GM19328 (cell line): ENCODE measurements at regions not wholly inside any gene's neighbourhood (a gene's known extent, or its start where the extent isn't known, plus 50 kb on each side); places are given as distances from the start of the nearest gene placed in this dataset.
"Not testable (repeated sequence)": the region's sequence is repeated elsewhere in the genome, so short reads cannot be mapped to it uniquely, and the experiment has no call there.

Source experiments
- ATAC-seq: cut with Tn5 transposase; IDR thresholded peaks from one replicate; pipeline ENCODE4 v1.9.1; 2021; ENCODE audit warnings: mild to moderate bottlenecking, moderate library complexity; ENCODE audit not compliant: unreplicated experiment

GRCh38 chr2:154507186-154507585 lies 191.3 kb upstream of the KCNJ3 start:
- no peak for ATAC-seq

DNA sequence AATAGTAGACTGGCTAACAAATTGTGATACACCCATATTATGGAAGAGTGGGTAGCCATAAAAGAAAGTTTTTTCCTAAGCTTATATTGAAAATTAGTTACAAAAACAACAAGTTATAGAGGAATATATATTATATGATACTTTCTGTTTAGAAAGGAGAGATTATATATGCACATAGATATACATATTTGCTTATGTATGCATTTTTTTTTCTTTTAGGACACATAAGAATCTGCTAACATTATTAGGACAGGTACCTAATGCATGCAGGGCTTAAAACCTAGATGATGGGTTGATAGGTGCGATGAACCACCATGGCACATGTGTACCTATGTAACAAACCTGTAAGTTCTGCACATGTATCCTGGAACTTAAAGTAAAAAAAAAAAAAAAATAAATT lies 179.6 kb upstream of the KCNJ3 start:
- ATAC-seq = no peak

DNA sequence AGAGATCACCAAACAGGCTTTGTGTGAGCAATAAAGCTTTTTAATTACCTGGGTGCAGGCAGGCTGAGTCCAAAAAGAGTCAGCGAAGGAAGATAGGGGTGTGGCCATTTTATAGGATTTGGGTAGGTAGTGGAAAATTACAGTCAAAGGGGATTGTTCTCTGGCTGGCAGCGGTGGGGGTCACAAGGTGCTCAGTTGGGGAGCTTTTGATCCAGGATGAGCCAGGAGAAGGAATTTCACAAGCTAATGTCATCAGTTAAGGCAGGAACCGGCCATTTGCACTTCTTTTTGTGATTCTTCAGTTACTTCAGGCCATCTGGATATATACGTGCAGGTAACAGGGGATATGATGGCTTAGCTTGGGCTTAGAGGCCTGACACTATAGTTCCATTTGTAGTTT lies 177.5 kb upstream of the KCNJ3 start:
- ATAC-seq = not testable (repeated sequence)

- no peak for ATAC-seq
Observed at GRCh38 chr2:154526234-154526633, 172.3 kb upstream of the KCNJ3 start.

- no peak for ATAC-seq
Observed at GRCh38 chr2:154527962-154528361, 170.5 kb upstream of the KCNJ3 start.

DNA sequence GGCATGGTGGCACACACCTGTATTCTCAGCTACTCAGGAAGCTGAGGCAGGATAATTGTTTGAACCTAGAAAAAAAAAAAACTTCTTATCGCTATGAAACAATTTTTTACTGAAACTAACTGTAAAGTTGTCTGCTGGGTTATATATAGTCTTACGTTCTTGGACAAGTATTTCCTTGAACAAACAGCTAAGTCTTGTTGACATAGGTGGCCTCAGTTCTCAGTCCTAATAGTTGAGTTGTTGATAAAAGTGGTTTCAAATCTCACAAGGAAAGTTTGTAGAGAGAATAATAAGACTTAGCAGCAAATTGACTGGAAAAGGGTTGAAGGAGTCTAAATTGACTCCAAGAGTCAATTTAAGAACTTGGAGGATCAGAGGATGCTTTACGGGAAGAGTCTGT lies 166.5 kb upstream of the KCNJ3 start:
- ATAC-seq = no peak

GRCh38 chr2:154532763-154533162 lies 165.7 kb upstream of the KCNJ3 start:
- no peak for ATAC-seq

GRCh38 chr2:154533300-154533940 lies 165.1 kb upstream of the KCNJ3 start:
- ATAC-seq = no peak

DNA sequence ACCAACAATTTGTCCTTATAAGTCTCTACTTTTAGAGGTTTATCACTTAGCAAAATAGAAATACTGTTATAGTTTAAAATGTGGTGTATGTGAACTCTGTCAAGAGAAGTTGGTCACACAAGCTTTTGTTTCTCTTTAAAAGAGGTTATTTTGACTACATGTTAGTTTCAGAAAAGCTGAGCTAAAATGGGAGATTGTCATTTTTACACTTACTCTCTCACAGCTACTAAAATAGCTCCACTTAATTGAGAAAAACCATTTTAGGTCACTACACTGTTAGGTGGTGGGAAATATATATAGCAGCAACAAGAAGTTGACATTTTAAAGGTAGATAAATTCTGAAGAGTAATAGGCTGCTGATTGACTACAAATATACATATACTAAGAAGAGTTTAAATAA lies 161.5 kb upstream of the KCNJ3 start:
- no peak for ATAC-seq

DNA sequence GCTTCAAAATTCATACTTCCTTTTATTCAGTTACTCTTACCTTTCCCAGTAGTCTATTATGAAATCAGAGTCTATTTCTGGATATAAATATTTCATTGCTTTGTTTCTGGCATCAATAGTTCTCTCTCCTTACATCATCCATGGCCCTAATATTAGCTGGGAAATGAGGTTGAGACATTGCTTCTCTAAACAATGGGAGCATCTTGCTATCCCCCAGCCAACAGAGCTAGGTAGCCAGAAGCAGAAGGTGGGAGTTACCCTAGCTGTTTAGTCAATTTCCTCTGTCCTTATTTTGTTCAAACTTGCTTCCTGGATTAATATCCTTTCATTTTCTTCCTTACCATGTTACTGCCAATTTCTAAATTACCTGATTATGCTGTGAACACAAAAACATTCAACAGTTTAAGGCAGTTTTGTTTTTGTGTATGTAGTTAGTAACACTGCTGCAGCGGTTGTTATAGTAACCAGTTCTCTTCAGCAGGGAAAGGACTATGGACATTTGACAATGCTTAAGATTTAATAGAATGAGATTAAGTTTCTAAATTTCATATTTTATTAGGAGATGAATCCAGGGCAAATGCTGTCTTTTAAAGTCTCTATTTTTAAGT lies 160.5 kb upstream of the KCNJ3 start:
- ATAC-seq = no peak

DNA sequence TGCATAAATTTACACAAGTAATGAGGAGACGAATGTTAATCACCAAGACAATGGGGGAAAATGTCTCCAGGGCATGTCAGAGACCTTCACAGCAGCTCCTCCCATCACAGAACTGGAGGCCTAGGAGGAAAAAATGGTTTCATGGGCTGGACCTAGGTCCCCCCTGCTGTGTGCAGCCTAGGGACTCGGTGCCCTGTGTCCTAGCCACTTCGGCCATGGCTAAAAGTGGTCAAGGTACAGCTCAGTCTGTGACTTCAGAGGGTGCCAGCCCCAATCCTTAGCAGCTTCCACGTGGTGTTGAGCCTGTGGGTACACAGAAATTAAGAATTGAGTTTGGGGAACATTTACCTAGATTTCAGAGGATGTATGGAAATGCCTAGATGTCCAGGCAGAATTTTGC lies 152.2 kb upstream of the KCNJ3 start:
- no peak for ATAC-seq

GRCh38 chr2:154549869-154550268 lies 148.6 kb upstream of the KCNJ3 start:
- no peak for ATAC-seq

GRCh38 chr2:154551649-154552048 lies 146.8 kb upstream of the KCNJ3 start:
- ATAC-seq = no peak

DNA sequence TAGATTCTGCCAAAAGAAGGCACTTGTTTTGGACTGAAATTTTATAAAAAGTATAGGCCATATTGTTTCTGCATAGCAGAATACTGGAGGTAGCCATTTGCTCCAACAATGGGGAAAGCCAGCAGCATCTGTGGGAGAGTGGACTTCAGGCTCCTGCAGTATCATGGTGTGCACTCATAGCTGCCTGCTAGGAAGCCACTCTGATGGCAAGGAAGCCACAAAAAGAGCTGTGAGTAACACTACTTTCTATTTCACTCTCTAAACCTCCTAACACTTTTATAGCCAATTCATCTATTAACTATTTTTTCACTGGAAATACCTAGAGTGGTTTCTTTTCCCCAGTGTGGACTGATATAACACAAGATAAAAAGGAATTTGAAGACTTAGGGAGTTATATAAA lies 144.4 kb upstream of the KCNJ3 start:
- no peak for ATAC-seq

- no peak for ATAC-seq
Observed at GRCh38 chr2:154555710-154556109, 142.8 kb upstream of the KCNJ3 start.

DNA sequence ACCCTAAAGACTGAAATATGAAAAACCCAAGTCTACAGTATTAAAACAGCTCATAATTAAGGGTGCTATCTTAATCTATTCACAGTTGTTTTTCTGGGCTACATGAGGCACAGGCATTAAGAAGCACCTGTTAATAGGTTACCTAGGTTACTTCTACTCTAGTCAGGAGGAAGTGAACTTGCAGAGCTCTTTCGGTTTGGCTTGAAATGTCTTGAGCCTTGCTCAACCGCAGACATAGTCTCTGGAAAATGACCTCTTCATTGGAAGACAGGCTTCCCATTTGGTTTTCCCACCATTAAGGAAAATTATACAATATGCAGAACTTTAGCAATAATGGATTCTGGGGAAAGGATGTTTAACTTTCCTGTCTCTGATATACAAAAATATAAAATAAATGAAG lies 142.3 kb upstream of the KCNJ3 start:
- no peak for ATAC-seq

DNA sequence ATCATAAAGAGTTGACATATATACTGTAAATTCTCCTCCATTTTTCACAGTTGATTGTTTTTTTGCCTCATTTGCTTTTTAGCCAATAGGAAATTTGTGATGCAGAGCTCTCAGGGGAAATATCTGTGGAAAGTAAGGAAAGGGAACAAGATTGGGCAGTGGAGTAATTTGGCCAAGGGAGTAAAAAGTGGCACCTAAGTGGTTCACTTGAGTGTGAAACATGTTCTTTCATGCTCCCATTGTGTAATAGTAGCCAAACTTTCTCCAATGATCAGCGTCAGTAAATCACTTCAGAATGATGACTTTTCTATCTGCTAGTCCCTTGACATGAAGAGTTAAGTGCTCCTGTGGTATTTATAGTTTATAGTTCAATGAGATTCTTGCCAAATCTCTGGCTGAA lies 141.9 kb upstream of the KCNJ3 start:
- ATAC-seq = no peak

- ATAC-seq = no peak
Observed at GRCh38 chr2:154557906-154558305, 140.6 kb upstream of the KCNJ3 start.

DNA sequence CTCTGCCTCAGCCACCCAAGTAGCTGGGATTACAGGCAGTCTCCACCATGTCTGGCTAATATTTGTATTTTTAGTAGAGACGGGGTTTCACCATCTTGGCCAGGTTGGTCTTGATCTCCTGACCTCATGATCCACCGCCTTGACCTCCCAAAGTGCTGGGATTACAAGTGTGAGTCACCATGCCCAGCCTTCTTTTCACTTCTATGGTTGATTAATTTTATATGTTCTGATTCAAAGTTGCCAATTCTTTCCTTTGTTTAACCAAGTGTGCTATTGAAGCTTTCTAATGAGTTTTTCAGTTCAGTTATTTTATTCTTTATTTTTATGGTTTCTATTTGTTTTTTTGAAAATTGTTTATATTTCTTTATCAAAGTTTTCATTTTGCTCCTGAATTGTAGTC lies 133.1 kb upstream of the KCNJ3 start:
- no peak for ATAC-seq

DNA sequence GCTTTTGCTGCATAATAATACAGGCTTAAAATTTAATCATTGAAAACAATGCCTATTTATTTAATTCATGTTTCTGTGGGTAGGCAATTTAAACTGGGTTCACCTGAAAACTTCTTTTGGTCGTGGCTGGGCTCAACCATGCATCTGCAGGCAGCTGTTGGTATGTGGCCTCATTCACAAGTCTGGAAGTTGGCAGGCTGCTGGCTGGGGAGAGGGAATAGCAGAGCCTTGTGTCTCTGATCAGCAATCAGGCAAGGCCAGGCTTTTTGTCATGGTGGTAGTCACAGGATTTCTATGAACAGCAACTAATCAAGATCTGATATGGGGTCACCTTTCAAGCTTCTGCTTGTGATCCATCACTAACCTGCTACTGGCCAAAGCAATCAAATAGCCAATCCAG lies 130.1 kb upstream of the KCNJ3 start:
- ATAC-seq = no peak

GRCh38 chr2:154570501-154570900 lies 128.0 kb upstream of the KCNJ3 start:
- ATAC-seq = no peak

DNA sequence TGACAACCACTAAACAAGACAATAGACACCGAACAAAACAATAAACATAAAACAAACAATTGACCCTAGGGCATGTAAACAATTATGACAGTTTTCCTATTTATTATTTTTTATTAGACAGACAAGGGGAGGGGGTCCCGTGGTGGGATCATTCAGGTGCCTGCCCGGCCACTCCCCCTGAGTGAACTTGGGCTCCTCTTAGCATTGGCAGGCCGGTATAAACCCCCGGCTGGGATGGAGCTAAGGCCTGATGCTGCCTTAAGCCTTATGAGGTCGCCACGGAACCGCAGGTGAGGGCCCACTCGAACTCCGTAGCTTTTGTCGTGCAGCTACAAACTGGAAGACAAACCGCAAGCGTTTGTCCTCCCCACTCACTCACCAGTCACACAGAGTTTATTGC lies 121.8 kb upstream of the KCNJ3 start:
- ATAC-seq = not testable (repeated sequence)

GRCh38 chr2:154577390-154577789 lies 121.1 kb upstream of the KCNJ3 start:
- ATAC-seq = no peak
